Loucy (cell line): ENCODE measurements at regions not wholly inside any gene's neighbourhood (a gene's known extent, or its start where the extent isn't known, plus 50 kb on each side); places are given as distances from the start of the nearest gene placed in this dataset.

Source experiments
- CTCF ChIP-seq: fragments of 200-600 bp; sonication (generic); conservative IDR thresholded peaks from 2 replicates; pipeline ENCODE4 v1.5.1; 2014; ENCODE audit warnings: mild to moderate bottlenecking, antibody characterized with exemption, low read length
- EZH2phosphoT487 ChIP-seq: fragments of 200-600 bp; IDR thresholded peaks from 2 replicates; pipeline ENCODE4 v1.6.1; 2018; ENCODE audit warnings: antibody characterized with exemption, mild to moderate bottlenecking, moderate library complexity, borderline replicate concordance

GRCh38 chr14:101363880-101364391 lies 197.4 kb upstream of the DIO3 start:
- TF ChIP-seq CTCF = no peak
- TF ChIP-seq EZH2phosphoT487 = no peak
